HG03378 (cell line): ENCODE measurements at regions not wholly inside any gene's neighbourhood (a gene's known extent, or its start where the extent isn't known, plus 50 kb on each side); places are given as distances from the start of the nearest gene placed in this dataset.
"Not testable (repeated sequence)": the region's sequence is repeated elsewhere in the genome, so short reads cannot be mapped to it uniquely, and the experiment has no call there.

Experiments
- ATAC-seq: cut with Tn5 transposase; IDR thresholded peaks from one replicate; pipeline ENCODE4 v1.9.1; 2021; ENCODE audit warnings: mild to moderate bottlenecking, moderate library complexity; ENCODE audit not compliant: unreplicated experiment

- no peak for ATAC-seq
Measured at GRCh38 chr9:754150-754931, 87.2 kb upstream of the DMRT1 start.

- no peak for ATAC-seq
Measured at GRCh38 chr9:755454-756381, 85.8 kb upstream of the DMRT1 start.

- no peak for ATAC-seq
Measured at GRCh38 chr9:757246-757881, 84.1 kb upstream of the DMRT1 start.

- ATAC-seq = no peak
Measured at GRCh38 chr9:758146-758545, 83.4 kb upstream of the DMRT1 start.

- no peak for ATAC-seq
Measured at GRCh38 chr9:759541-759940, 82.0 kb upstream of the DMRT1 start.

- no peak for ATAC-seq
Measured at GRCh38 chr9:759983-760736, 81.3 kb upstream of the DMRT1 start.

- ATAC-seq = no peak
Measured at GRCh38 chr9:761176-761792, 80.2 kb upstream of the DMRT1 start.

GRCh38 chr9:761793-762560, 79.5 kb upstream of the DMRT1 start:
- no peak for ATAC-seq

GRCh38 chr9:763692-764091, 77.8 kb upstream of the DMRT1 start:
- ATAC-seq = no peak

GRCh38 chr9:764105-764524, 77.4 kb upstream of the DMRT1 start:
- ATAC-seq = peak; percentile 79

GRCh38 chr9:764986-765385, 76.5 kb upstream of the DMRT1 start:
- ATAC-seq = no peak

GRCh38 chr9:767061-767561, 74.4 kb upstream of the DMRT1 start:
- ATAC-seq = not testable (repeated sequence)

GRCh38 chr9:776086-776485, 65.4 kb upstream of the DMRT1 start:
- ATAC-seq = no peak

- ATAC-seq = no peak
Measured at GRCh38 chr9:777978-778377, 63.5 kb upstream of the DMRT1 start.

GRCh38 chr9:784202-784601, 57.3 kb upstream of the DMRT1 start:
- no peak for ATAC-seq

- no peak for ATAC-seq
Measured at GRCh38 chr9:784916-785315, 56.6 kb upstream of the DMRT1 start.

GRCh38 chr9:785997-786396, 55.5 kb upstream of the DMRT1 start:
- ATAC-seq = no peak

GRCh38 chr9:786405-786804, 55.1 kb upstream of the DMRT1 start:
- ATAC-seq = no peak

GRCh38 chr9:788777-789176, 52.7 kb upstream of the DMRT1 start:
- ATAC-seq = no peak
